Heart right ventricle (tissue), 16 donors: ENCODE measurements at regions not wholly inside any gene's neighbourhood (a gene's known extent, or its start where the extent isn't known, plus 50 kb on each side); places are given as distances from the start of the nearest gene placed in this dataset.
A peak's percentile ranks its signal among the peaks of the same experiment; 100 is the strongest.

Experiments used
- ATAC-seq, 8 donors: fragments of 200-7000 bp; cut with Tn5 transposase; one replicate each; pipeline ENCODE4 v1.9.1; 2020; ENCODE audit warnings: mild to moderate bottlenecking in 8 of 8, moderate library complexity in 8 of 8, moderate number of reproducible peaks in 1 of 8
- DNase-seq, 2 donors: peaks; one replicate each; pipeline ENCODE4 v3.0.0-alpha.2; 2020
- H3K27ac ChIP-seq, 10 donors: fragments of 200-600 bp; sonication (generic) in 2 of 10; one replicate each; pipeline versions ENCODE4 v1.5.0 to v1.8.0; 2020 to 2022; ENCODE audit warnings: mild to moderate bottlenecking in 3 of 10
- H3K27me3 ChIP-seq, 7 donors: fragments of 200-600 bp; one replicate each; pipeline ENCODE4 v1.8.0; 2021 to 2022; ENCODE audit warnings: mild to moderate bottlenecking in 2 of 7
- H3K36me3 ChIP-seq, 9 donors: fragments of 200-600 bp; sonication (generic) in 1 of 9; one replicate each; pipeline versions ENCODE4 v1.5.0 to v1.8.0; 2020 to 2022; ENCODE audit warnings: mild to moderate bottlenecking in 2 of 9
- H3K4me1 ChIP-seq, 9 donors: fragments of 200-600 bp; sonication (generic) in 1 of 9; one replicate each; pipeline versions ENCODE4 v1.5.0 to v1.8.0; 2020 to 2022; ENCODE audit warnings: mild to moderate bottlenecking in 4 of 9
- H3K4me3 ChIP-seq, 10 donors: fragments of 200-600 bp; sonication (generic) in 2 of 10; one replicate each; pipeline versions ENCODE4 v1.5.0 to v1.8.0; 2020 to 2022; ENCODE audit warnings: mild to moderate bottlenecking in 7 of 10, moderate library complexity in 2 of 10
- H3K9me3 ChIP-seq, 11 donors: fragments of 200-600 bp in 10 of 11; sonication (generic) in 2 of 11; one replicate each; pipeline versions ENCODE4 v1.5.0 to v1.8.0; 2013 to 2022; ENCODE audit warnings: mild to moderate bottlenecking in 2 of 11, control low read depth in 1 of 11, moderate library complexity in 1 of 11
- WGBS, 2 donors: extraction: QIAGEN DNeasy Blood & Tissue Kit; methylation state at CpG; one replicate each; pipeline ENCODE4 v1.1.7; 2013; ENCODE audit warnings: inconsistent platforms in 1 of 2; 5-methylcytosine and 5-hydroxymethylcytosine counted together
- intact Hi-C, 10 donors: fragments of 100-400 bp; cut with DNase I; formaldehyde crosslinking; loops; one replicate each; pipeline versions ENCODE4 v1.11.1 to v1.14.2; 2022
- TF ChIP-seq, protein P1 (sequence below), 9 donors: fragments of 200-600 bp; sonication (generic) in 2 of 9; IDR thresholded peaks; one replicate each; pipeline versions ENCODE4 v1.5.0 to v1.8.0; 2021 to 2022; ENCODE audit warnings: antibody characterized with exemption in 9 of 9, mild to moderate bottlenecking in 5 of 9, moderate library complexity in 1 of 9
- donor health status: Arrhythmogenic right ventricular cardiomyopathy.
- donor health status: ischemic (EF 13 %, LVEDD 7.1; RV severe dilation, severe dysfunction).
- donor health status: healthy with polysubstance abuse.
- donor health status: DM: no; HTN: yes; CAD: no.
- donor health status: DM: no; HTN: no; CAD: no.
- donor health status: ischemic (EF 25% LVEDD 6.9; RV normal size, moderate dysfunction).
- donor health status: ischemic (EF 25% LVEDD 5.7; RV mildly dilated, moderate dysfunction).
- donor health status: healthy.
- donor health status: DM: yes; HTN: yes; CAD: no.
- donor health status: Ischemic cardiomyopathy.
- donor health status: ischemic (EF 35%, LVEDD 5.7; RV mildly dilated, moderate dysfunction).
- donor health status: nonischemic (EF 11% LVEDD 7.7; RV severe dilation, severe dysfunction).
- donor health status: DM: yes; HTN: yes; CAD: no.
- donor health status: PGD.
- donor health status: ischemic (EF 29% LVEDD 5.4; RV normal size, mild dysfunction).
- donor health status: nonischemic (EF 23%, LVEDD 6.1; RV moderate dilation, normal function).

DNA sequence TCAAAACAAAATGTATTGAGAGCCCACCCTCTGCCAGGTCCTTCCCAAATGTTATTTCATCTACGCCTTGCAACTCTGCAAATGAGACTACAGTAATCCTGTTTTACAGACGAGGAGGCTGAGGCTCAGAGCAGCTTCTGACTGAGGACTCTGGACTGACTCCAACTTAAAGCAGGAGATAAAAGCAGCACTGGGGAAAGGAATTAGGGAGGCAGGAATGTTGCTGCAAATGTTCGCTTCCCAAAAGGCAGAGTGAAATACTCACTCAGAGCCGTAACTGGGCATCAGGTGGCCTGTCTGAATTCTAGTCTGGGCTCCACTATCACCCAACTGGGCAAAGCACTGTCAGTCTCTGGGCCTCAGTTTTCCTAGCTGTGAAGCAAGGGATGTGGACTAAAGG is 94.7 kb upstream of the SRD5A3 start:
- ATAC-seq (peak in 1 of 8 donors; percentile 25), DNase-seq (no peak)
- no peak overlapping the region for H3K27ac ChIP-seq
- no peak overlapping the region for H3K4me3 ChIP-seq
- H3K9me3 ChIP-seq, result no peaks in the 10 kb centered on the region
- H3K27me3 ChIP-seq, result no peaks in the 10 kb centered on the region
- intact Hi-C loops, result no loop called here
- H3K36me3 ChIP-seq, result no peaks in the 10 kb centered on the region
- WGBS, 2 donors, result 54 to 63% methylated on average over 4 of the region's 4 CpGs
- no peaks in the 10 kb centered on the region for H3K4me1 ChIP-seq
- TF ChIP-seq, protein P1, sequence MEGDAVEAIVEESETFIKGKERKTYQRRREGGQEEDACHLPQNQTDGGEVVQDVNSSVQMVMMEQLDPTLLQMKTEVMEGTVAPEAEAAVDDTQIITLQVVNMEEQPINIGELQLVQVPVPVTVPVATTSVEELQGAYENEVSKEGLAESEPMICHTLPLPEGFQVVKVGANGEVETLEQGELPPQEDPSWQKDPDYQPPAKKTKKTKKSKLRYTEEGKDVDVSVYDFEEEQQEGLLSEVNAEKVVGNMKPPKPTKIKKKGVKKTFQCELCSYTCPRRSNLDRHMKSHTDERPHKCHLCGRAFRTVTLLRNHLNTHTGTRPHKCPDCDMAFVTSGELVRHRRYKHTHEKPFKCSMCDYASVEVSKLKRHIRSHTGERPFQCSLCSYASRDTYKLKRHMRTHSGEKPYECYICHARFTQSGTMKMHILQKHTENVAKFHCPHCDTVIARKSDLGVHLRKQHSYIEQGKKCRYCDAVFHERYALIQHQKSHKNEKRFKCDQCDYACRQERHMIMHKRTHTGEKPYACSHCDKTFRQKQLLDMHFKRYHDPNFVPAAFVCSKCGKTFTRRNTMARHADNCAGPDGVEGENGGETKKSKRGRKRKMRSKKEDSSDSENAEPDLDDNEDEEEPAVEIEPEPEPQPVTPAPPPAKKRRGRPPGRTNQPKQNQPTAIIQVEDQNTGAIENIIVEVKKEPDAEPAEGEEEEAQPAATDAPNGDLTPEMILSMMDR (IDR thresholded peaks at IDR 0.05), result no peak

DNA sequence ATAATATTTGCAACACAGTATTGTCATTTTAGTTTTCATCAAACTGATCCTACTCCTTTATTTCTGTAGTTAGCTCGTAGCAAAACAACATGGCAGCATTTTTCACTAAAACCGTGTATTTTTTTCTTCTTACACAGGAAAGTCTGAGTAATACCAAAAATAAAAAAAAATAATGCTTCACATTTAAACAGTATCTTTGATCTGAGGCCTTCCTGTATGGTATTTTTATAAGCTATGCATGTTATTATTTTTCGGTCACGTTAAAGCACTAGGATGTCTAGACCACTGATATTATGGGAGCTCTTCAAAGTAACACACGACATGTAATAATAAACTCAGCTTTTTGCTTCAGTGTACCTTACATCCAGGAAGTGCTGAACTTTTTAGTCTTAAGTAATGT is 94.1 kb upstream of the SRD5A3 start:
- intact Hi-C loops, result no loop called here
- Histone ChIP-seq H3K36me3 (no peaks in the 10 kb centered on the region), H3K9me3 (no peaks in the 10 kb centered on the region), H3K27me3 (no peaks in the 10 kb centered on the region), H3K4me3 (no peak overlapping the region), H3K4me1 (peaks cover 0 to 4% (median 0%) of the 10 kb centered on the region in 9 donors), H3K27ac (no peak overlapping the region)
- DNase-seq, result no peak
- TF ChIP-seq, protein P1 (IDR thresholded peaks at IDR 0.05), result no peak
- no peak for ATAC-seq
- WGBS, 2 donors, result 86 to 88% methylated on average over 5 of the region's 5 CpGs

DNA sequence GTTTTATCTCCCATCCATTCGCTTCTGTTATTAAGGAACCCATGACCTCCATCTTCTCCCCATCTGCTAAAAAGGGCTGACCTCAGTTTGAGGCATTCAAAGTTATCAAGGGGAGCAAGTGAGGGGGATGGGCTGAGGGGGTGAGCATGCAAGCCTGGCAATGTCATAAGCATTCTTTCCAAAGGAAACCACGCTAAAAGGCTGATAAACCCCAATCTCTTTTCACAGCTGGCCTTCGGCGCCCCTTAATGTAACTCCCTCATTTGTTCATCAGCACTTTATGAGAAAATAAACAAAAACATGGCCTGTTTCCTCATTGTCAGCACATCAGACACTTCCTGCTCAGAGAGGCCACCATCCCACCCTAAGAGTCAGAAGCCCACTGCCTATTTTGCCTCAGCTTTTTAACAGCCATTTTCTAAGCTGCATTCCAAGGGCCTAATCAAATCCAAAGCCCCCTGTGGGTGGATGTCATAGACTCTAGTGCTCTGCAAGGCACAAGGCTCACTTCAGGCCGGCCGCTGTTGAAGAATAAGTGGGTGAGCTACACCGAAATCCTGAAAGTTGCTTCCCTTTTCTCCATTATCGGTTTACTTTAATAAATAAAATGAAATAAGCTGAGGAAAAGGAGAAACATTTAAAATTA is 92.0 kb upstream of the SRD5A3 start:
- intact Hi-C loops, result no loop called here
- 85 to 86% methylated on average over 8 of the region's 8 CpGs for WGBS, 2 donors

DNA sequence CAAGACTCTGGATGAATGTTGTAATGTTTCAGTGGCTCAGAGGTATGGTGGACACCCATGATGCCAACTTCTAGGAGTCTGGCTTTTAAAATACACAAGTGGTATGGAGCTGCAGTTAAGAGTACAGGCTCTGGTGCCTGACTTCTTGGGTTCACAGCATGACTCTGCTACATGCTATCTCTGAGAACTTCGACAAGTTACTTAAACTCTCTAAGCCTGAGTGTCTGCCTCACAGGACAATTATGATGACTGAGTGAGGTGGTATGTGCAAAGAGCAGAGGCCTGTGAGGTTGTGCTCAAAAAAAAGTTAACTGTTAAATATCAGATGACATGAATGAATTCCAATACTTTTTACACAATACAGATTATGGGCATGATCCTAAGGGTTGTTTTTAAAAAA is 90.9 kb upstream of the SRD5A3 start:
- Histone ChIP-seq H3K27me3 (no peaks in the 10 kb centered on the region), H3K9me3 (no peaks in the 10 kb centered on the region), H3K27ac (no peak overlapping the region), H3K4me1 (peaks cover 0 to 19% (median 0%) of the 10 kb centered on the region in 9 donors), H3K4me3 (no peak overlapping the region), H3K36me3 (no peaks in the 10 kb centered on the region)
- intact Hi-C loops, result no loop called here
- DNase-seq, result no peak
- no peak for ATAC-seq
- WGBS, 2 donors, result 47 to 64% methylated on average over 1 of the region's 1 CpG
- TF ChIP-seq, protein P1 (IDR thresholded peaks at IDR 0.05), result no peak

More for the DNA sequence above, 92.0 kb upstream of the SRD5A3 start:
- Histone ChIP-seq H3K4me1 (peaks cover 0 to 15% (median 0%) of the 10 kb centered on the region in 9 donors), H3K27me3 (no peaks in the 10 kb centered on the region), H3K36me3 (no peaks in the 10 kb centered on the region), H3K27ac (no peak overlapping the region), H3K4me3 (no peak overlapping the region), H3K9me3 (no peaks in the 10 kb centered on the region)
- no peak for DNase-seq
- TF ChIP-seq, protein P1 (IDR thresholded peaks at IDR 0.05), result no peak
- ATAC-seq, result no peak
